ENCODE measurements at regions not wholly inside any gene's neighbourhood (a gene's known extent, or its start where the extent isn't known, plus 50 kb on each side); places are given as distances from the start of the nearest gene placed in this dataset.

GRCh38 chr22:22410121-22410520 lies 98.4 kb downstream of the ZNF280B start:
- Histone ChIP-seq H3K36me3 (ENCODE audit: insufficient read depth, low read length) (no peaks in the 10 kb centered on the region), H3K9ac (ENCODE audit: insufficient read length) (no peak overlapping the region), H3K27ac (no peak overlapping the region), H3K4me3 (no peak overlapping the region), H3K9me3 (ENCODE audit: low read depth, low read length) (no peaks in the 10 kb centered on the region)
- DNase-seq (ENCODE audit: low read depth, low spot score), result no peak
- no peak for TF ChIP-seq EZH2 (IDR thresholded peaks at IDR 0.05)
- TF ChIP-seq FOXP2 (optimal IDR thresholded peaks at IDR 0.05; ENCODE audit: control extremely low read depth, extremely low read length, insufficient read depth), result no peak
- TF ChIP-seq POLR2AphosphoS5 (IDR thresholded peaks at IDR 0.05; ENCODE audit: borderline replicate concordance, low read depth, low read length), result no peak

- Histone ChIP-seq H3K9me3 (ENCODE audit: low read depth, low read length) (no peaks in the 10 kb centered on the region), H3K27ac (no peak overlapping the region), H3K9ac (ENCODE audit: insufficient read length) (no peak overlapping the region), H3K36me3 (ENCODE audit: insufficient read depth, low read length) (no peaks in the 10 kb centered on the region), H3K4me3 (no peak overlapping the region)
- TF ChIP-seq FOXP2 (optimal IDR thresholded peaks at IDR 0.05; ENCODE audit: control extremely low read depth, extremely low read length, insufficient read depth) (no peak), EZH2 (IDR thresholded peaks at IDR 0.05) (no peak), POLR2AphosphoS5 (IDR thresholded peaks at IDR 0.05; ENCODE audit: borderline replicate concordance, low read depth, low read length) (no peak)
- DNase-seq (ENCODE audit: low read depth, low spot score), result no peak
These were observed 97.9 kb downstream of the ZNF280B start for GRCh38 chr22:22410677-22411076.

GRCh38 chr22:22414266-22414665 lies 94.3 kb downstream of the ZNF280B start:
- Histone ChIP-seq H3K9ac (ENCODE audit: insufficient read length) (no peak overlapping the region), H3K36me3 (ENCODE audit: insufficient read depth, low read length) (no peaks in the 10 kb centered on the region), H3K4me3 (no peak overlapping the region), H3K9me3 (ENCODE audit: low read depth, low read length) (no peaks in the 10 kb centered on the region), H3K27ac (no peak overlapping the region)
- DNase-seq (ENCODE audit: low read depth, low spot score), result no peak
- TF ChIP-seq POLR2AphosphoS5 (IDR thresholded peaks at IDR 0.05; ENCODE audit: borderline replicate concordance, low read depth, low read length) (no peak), FOXP2 (optimal IDR thresholded peaks at IDR 0.05; ENCODE audit: control extremely low read depth, extremely low read length, insufficient read depth) (no peak), EZH2 (IDR thresholded peaks at IDR 0.05) (no peak)

GRCh38 chr22:22417495-22418162 lies 90.9 kb downstream of the ZNF280B start:
- no peaks in the 10 kb centered on the region for H3K36me3 ChIP-seq (ENCODE audit: insufficient read depth, low read length)
- no peaks in the 10 kb centered on the region for H3K9me3 ChIP-seq (ENCODE audit: low read depth, low read length)
- H3K4me3 ChIP-seq, result no peak overlapping the region
- no peak for DNase-seq (ENCODE audit: low read depth, low spot score)
- TF ChIP-seq POLR2AphosphoS5 (IDR thresholded peaks at IDR 0.05; ENCODE audit: borderline replicate concordance, low read depth, low read length) (no peak), FOXP2 (optimal IDR thresholded peaks at IDR 0.05; ENCODE audit: control extremely low read depth, extremely low read length, insufficient read depth) (no peak), EZH2 (IDR thresholded peaks at IDR 0.05) (no peak)
- H3K27ac ChIP-seq, result no peak overlapping the region
- H3K9ac ChIP-seq (ENCODE audit: insufficient read length), result no peak overlapping the region

- Histone ChIP-seq H3K9me3 (ENCODE audit: low read depth, low read length) (no peaks in the 10 kb centered on the region), H3K27ac (no peak overlapping the region), H3K4me3 (no peak overlapping the region), H3K36me3 (ENCODE audit: insufficient read depth, low read length) (no peaks in the 10 kb centered on the region), H3K9ac (ENCODE audit: insufficient read length) (no peak overlapping the region)
- TF ChIP-seq EZH2 (IDR thresholded peaks at IDR 0.05) (no peak), POLR2AphosphoS5 (IDR thresholded peaks at IDR 0.05; ENCODE audit: borderline replicate concordance, low read depth, low read length) (no peak), FOXP2 (optimal IDR thresholded peaks at IDR 0.05; ENCODE audit: control extremely low read depth, extremely low read length, insufficient read depth) (no peak)
- DNase-seq (ENCODE audit: low read depth, low spot score), result no peak
These were observed 90.4 kb downstream of the ZNF280B start for GRCh38 chr22:22418163-22418549.

GRCh38 chr22:22418957-22419356 lies 89.6 kb downstream of the ZNF280B start:
- Histone ChIP-seq H3K27ac (no peak overlapping the region), H3K36me3 (ENCODE audit: insufficient read depth, low read length) (no peaks in the 10 kb centered on the region), H3K9ac (ENCODE audit: insufficient read length) (no peak overlapping the region), H3K9me3 (ENCODE audit: low read depth, low read length) (no peaks in the 10 kb centered on the region), H3K4me3 (no peak overlapping the region)
- TF ChIP-seq POLR2AphosphoS5 (IDR thresholded peaks at IDR 0.05; ENCODE audit: borderline replicate concordance, low read depth, low read length) (no peak), EZH2 (IDR thresholded peaks at IDR 0.05) (no peak), FOXP2 (optimal IDR thresholded peaks at IDR 0.05; ENCODE audit: control extremely low read depth, extremely low read length, insufficient read depth) (no peak)
- DNase-seq (ENCODE audit: low read depth, low spot score), result no peak

- Histone ChIP-seq H3K9me3 (ENCODE audit: low read depth, low read length) (no peaks in the 10 kb centered on the region), H3K9ac (ENCODE audit: insufficient read length) (no peak overlapping the region), H3K27ac (no peak overlapping the region), H3K36me3 (ENCODE audit: insufficient read depth, low read length) (no peaks in the 10 kb centered on the region), H3K4me3 (no peak overlapping the region)
- TF ChIP-seq EZH2 (IDR thresholded peaks at IDR 0.05), result no peak
- TF ChIP-seq FOXP2 (optimal IDR thresholded peaks at IDR 0.05; ENCODE audit: control extremely low read depth, extremely low read length, insufficient read depth), result no peak
- no peak for TF ChIP-seq POLR2AphosphoS5 (IDR thresholded peaks at IDR 0.05; ENCODE audit: borderline replicate concordance, low read depth, low read length)
- no peak for DNase-seq (ENCODE audit: low read depth, low spot score)
These were observed 88.0 kb downstream of the ZNF280B start for GRCh38 chr22:22420580-22420979.

- H3K4me3 ChIP-seq, result no peak overlapping the region
- no peak overlapping the region for H3K9ac ChIP-seq (ENCODE audit: insufficient read length)
- no peak for DNase-seq (ENCODE audit: low read depth, low spot score)
- no peak overlapping the region for H3K27ac ChIP-seq
- no peaks in the 10 kb centered on the region for H3K36me3 ChIP-seq (ENCODE audit: insufficient read depth, low read length)
- no peaks in the 10 kb centered on the region for H3K9me3 ChIP-seq (ENCODE audit: low read depth, low read length)
- TF ChIP-seq POLR2AphosphoS5 (IDR thresholded peaks at IDR 0.05; ENCODE audit: borderline replicate concordance, low read depth, low read length), result no peak
- no peak for TF ChIP-seq FOXP2 (optimal IDR thresholded peaks at IDR 0.05; ENCODE audit: control extremely low read depth, extremely low read length, insufficient read depth)
- TF ChIP-seq EZH2 (IDR thresholded peaks at IDR 0.05), result no peak
These were observed 87.2 kb downstream of the ZNF280B start for GRCh38 chr22:22421392-22421791.

- no peak overlapping the region for H3K4me3 ChIP-seq
- H3K9ac ChIP-seq (ENCODE audit: insufficient read length), result no peak overlapping the region
- no peaks in the 10 kb centered on the region for H3K36me3 ChIP-seq (ENCODE audit: insufficient read depth, low read length)
- no peak overlapping the region for H3K27ac ChIP-seq
- H3K9me3 ChIP-seq (ENCODE audit: low read depth, low read length), result no peaks in the 10 kb centered on the region
- TF ChIP-seq FOXP2 (optimal IDR thresholded peaks at IDR 0.05; ENCODE audit: control extremely low read depth, extremely low read length, insufficient read depth) (no peak), POLR2AphosphoS5 (IDR thresholded peaks at IDR 0.05; ENCODE audit: borderline replicate concordance, low read depth, low read length) (no peak), EZH2 (IDR thresholded peaks at IDR 0.05) (no peak)
- no peak for DNase-seq (ENCODE audit: low read depth, low spot score)
These were observed 85.9 kb downstream of the ZNF280B start for GRCh38 chr22:22422629-22423112.

Measured in SK-N-MC (cell line).